Lower lobe of right lung (tissue), 2 donors: ENCODE measurements at regions not wholly inside any gene's neighbourhood (a gene's known extent, or its start where the extent isn't known, plus 50 kb on each side); places are given as distances from the start of the nearest gene placed in this dataset.

Source experiments
- ATAC-seq, 2 donors: fragments of 200-7000 bp; cut with Tn5 transposase; one replicate each; pipeline ENCODE4 v1.9.1; 2020 to 2022; ENCODE audit warnings: mild to moderate bottlenecking in 2 of 2, moderate library complexity in 2 of 2
- DNase-seq: peaks from one replicate; pipeline ENCODE4 v3.0.0-alpha.2; 2020
- H3K27ac ChIP-seq: fragments of 200-600 bp; one replicate; pipeline ENCODE4 v1.8.0; 2022
- H3K27me3 ChIP-seq: fragments of 200-600 bp; one replicate; pipeline ENCODE4 v1.8.0; 2022; ENCODE audit warnings: low read depth
- H3K36me3 ChIP-seq: fragments of 200-600 bp; one replicate; pipeline ENCODE4 v1.8.0; 2022; ENCODE audit warnings: mild to moderate bottlenecking
- H3K4me1 ChIP-seq: fragments of 200-600 bp; one replicate; pipeline ENCODE4 v1.8.0; 2022
- H3K4me3 ChIP-seq: fragments of 200-600 bp; one replicate; pipeline ENCODE4 v1.8.0; 2022; ENCODE audit warnings: mild to moderate bottlenecking
- H3K9me3 ChIP-seq: fragments of 200-600 bp; one replicate; pipeline ENCODE4 v1.8.0; 2022
- CTCF ChIP-seq: fragments of 200-600 bp; IDR thresholded peaks from one replicate; pipeline ENCODE4 v1.8.0; 2022; ENCODE audit warnings: antibody characterized with exemption, mild to moderate bottlenecking
- intact Hi-C: fragments of 100-400 bp; cut with DNase I; formaldehyde crosslinking; loops from one replicate; pipeline ENCODE4 v1.11.0; 2022
- donor health status: DM: no; HTN: yes; CAD: no; lungs with severe emphysema.

GRCh38 chr15:26023691-26024090 is 160.6 kb upstream of the ATP10A start:
- no peak for TF ChIP-seq CTCF
- ATAC-seq = no peak
- H3K4me1 ChIP-seq = no peaks in the 10 kb centered on the region
- no peaks in the 10 kb centered on the region for H3K9me3 ChIP-seq
- H3K36me3 ChIP-seq = no peaks in the 10 kb centered on the region
- no peaks in the 10 kb centered on the region for H3K27me3 ChIP-seq
- H3K4me3 ChIP-seq = no peak overlapping the region
- intact Hi-C loops = no loop called here
- no peak for DNase-seq
- no peak overlapping the region for H3K27ac ChIP-seq

GRCh38 chr15:26023231-26023630 is 160.1 kb upstream of the ATP10A start:
- Histone ChIP-seq H3K4me1 (no peaks in the 10 kb centered on the region), H3K36me3 (no peaks in the 10 kb centered on the region), H3K4me3 (no peak overlapping the region), H3K27ac (no peak overlapping the region), H3K27me3 (no peaks in the 10 kb centered on the region), H3K9me3 (no peaks in the 10 kb centered on the region)
- no peak for DNase-seq
- ATAC-seq = no peak
- intact Hi-C loops = no loop called here
- no peak for TF ChIP-seq CTCF

GRCh38 chr15:26020871-26021270 is 157.7 kb upstream of the ATP10A start:
- H3K36me3 ChIP-seq = no peaks in the 10 kb centered on the region
- H3K27ac ChIP-seq = no peak overlapping the region
- H3K4me3 ChIP-seq = no peak overlapping the region
- DNase-seq = no peak
- no peaks in the 10 kb centered on the region for H3K4me1 ChIP-seq
- H3K27me3 ChIP-seq = no peaks in the 10 kb centered on the region
- intact Hi-C loops = no loop called here
- H3K9me3 ChIP-seq = no peaks in the 10 kb centered on the region
- no peak for ATAC-seq
- TF ChIP-seq CTCF = no peak

GRCh38 chr15:26017665-26018064 is 154.5 kb upstream of the ATP10A start:
- Histone ChIP-seq H3K27me3 (peaks cover 4% of the 10 kb centered on the region), H3K4me3 (no peak overlapping the region), H3K9me3 (no peaks in the 10 kb centered on the region), H3K36me3 (no peaks in the 10 kb centered on the region), H3K4me1 (no peaks in the 10 kb centered on the region), H3K27ac (no peak overlapping the region)
- no peak for TF ChIP-seq CTCF
- no peak for ATAC-seq
- DNase-seq = no peak
- intact Hi-C loops = no loop called here

- no peak for TF ChIP-seq CTCF
- no peaks in the 10 kb centered on the region for H3K9me3 ChIP-seq
- intact Hi-C loops = no loop called here
- no peak overlapping the region for H3K27ac ChIP-seq
- no peak for ATAC-seq
- no peak overlapping the region for H3K4me3 ChIP-seq
- H3K36me3 ChIP-seq = no peaks in the 10 kb centered on the region
- DNase-seq = no peak
- peaks cover 4% of the 10 kb centered on the region for H3K27me3 ChIP-seq
- no peaks in the 10 kb centered on the region for H3K4me1 ChIP-seq
Observed at GRCh38 chr15:26015516-26016075, 152.5 kb upstream of the ATP10A start.

- H3K4me1 ChIP-seq = no peaks in the 10 kb centered on the region
- no peaks in the 10 kb centered on the region for H3K36me3 ChIP-seq
- TF ChIP-seq CTCF = no peak
- intact Hi-C loops = no loop called here
- peaks cover 4% of the 10 kb centered on the region for H3K27me3 ChIP-seq
- no peak overlapping the region for H3K27ac ChIP-seq
- DNase-seq (no peak), ATAC-seq (no peak)
- no peaks in the 10 kb centered on the region for H3K9me3 ChIP-seq
- H3K4me3 ChIP-seq = no peak overlapping the region
Observed at GRCh38 chr15:26013981-26014380, 150.9 kb upstream of the ATP10A start.
